AG04449 (cell line): ENCODE measurements at regions not wholly inside any gene's neighbourhood (a gene's known extent, or its start where the extent isn't known, plus 50 kb on each side); places are given as distances from the start of the nearest gene placed in this dataset.
"Not testable (repeated sequence)": the region's sequence is repeated elsewhere in the genome, so short reads cannot be mapped to it uniquely, and the experiment has no call there.

Experiments
- CTCF ChIA-PET: fragments of 350-600 bp; formaldehyde crosslinking; extraction: SDS; loops from one replicate; lab custom pipeline; 2021; ENCODE audit warnings: antibody characterized with exemption; lab: Yijun Ruan, JAX
- POLR2A ChIA-PET: fragments of 400-600, 350-600 bp; formaldehyde crosslinking; extraction: SDS; loops from one replicate; lab custom pipeline; 2020; ENCODE audit warnings: antibody characterized with exemption, inconsistent platforms; lab: Yijun Ruan, JAX
- DNase-seq: peaks from one replicate; pipeline ENCODE4 v3.0.0-alpha.2; 2010; ENCODE audit warnings: low read depth, low spot score
- H3K4me3 ChIP-seq: 2 replicates; pipeline ENCODE4 v1.5.1; 2011; ENCODE audit warnings: low read depth, mild to moderate bottlenecking, control low read depth, low read length
- TF ChIP-seq, protein P1 (sequence below): IDR thresholded peaks from one replicate; pipeline ENCODE4 v1.5.1; 2011; ENCODE audit warnings: mild to moderate bottlenecking, moderate library complexity, low read length, control low read depth, inconsistent platforms; ENCODE audit not compliant: insufficient read depth; ENCODE audit errors: missing control alignments

DNA sequence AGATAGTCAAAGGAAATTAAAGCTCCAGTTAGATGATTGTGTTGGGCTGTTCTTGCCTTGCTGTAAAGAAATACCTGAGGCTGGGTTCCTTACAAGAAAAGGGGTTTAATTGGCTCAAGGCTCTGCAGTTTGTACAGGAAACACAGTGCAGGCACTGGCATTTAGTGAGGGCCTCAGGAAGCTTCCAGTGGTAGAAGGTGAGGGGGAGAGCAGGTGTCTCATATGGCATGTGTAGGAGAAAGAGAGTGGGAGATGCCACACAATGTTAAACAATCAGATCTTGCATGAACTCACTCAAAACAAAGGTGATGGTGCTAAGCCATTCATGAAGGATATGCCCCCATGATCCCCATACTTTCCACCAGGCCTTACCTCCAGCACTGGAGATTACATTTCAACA, 493.5 kb upstream of the IMPG1 start:
- ChIA-PET CTCF (no interaction called here), POLR2A (no interaction called here)
- no peak overlapping the region for H3K4me3 ChIP-seq
- DNase-seq, result no peak
- TF ChIP-seq, protein P1, sequence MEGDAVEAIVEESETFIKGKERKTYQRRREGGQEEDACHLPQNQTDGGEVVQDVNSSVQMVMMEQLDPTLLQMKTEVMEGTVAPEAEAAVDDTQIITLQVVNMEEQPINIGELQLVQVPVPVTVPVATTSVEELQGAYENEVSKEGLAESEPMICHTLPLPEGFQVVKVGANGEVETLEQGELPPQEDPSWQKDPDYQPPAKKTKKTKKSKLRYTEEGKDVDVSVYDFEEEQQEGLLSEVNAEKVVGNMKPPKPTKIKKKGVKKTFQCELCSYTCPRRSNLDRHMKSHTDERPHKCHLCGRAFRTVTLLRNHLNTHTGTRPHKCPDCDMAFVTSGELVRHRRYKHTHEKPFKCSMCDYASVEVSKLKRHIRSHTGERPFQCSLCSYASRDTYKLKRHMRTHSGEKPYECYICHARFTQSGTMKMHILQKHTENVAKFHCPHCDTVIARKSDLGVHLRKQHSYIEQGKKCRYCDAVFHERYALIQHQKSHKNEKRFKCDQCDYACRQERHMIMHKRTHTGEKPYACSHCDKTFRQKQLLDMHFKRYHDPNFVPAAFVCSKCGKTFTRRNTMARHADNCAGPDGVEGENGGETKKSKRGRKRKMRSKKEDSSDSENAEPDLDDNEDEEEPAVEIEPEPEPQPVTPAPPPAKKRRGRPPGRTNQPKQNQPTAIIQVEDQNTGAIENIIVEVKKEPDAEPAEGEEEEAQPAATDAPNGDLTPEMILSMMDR, result no peak

DNA sequence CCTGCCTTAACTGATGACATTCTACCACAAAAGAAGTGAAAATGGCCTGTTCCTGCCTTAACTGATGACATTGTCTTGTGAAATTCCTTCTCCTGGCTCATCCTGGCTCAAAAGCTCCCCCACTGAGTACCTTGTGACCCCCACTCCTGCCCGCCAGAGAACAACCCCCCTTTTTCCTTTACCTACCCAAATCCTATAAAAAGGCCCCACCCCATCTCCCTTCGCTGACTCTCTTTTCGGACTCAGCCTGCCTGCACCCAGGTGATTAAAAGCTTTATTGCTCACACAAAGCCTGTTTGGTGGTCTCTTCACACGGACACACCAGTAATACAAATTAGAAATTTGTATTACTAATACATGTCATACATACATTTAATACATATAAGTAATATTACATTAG, 489.9 kb upstream of the IMPG1 start:
- CTCF ChIA-PET, DNase-seq, H3K4me3 ChIP-seq, POLR2A ChIA-PET: not testable (repeated sequence)

DNA sequence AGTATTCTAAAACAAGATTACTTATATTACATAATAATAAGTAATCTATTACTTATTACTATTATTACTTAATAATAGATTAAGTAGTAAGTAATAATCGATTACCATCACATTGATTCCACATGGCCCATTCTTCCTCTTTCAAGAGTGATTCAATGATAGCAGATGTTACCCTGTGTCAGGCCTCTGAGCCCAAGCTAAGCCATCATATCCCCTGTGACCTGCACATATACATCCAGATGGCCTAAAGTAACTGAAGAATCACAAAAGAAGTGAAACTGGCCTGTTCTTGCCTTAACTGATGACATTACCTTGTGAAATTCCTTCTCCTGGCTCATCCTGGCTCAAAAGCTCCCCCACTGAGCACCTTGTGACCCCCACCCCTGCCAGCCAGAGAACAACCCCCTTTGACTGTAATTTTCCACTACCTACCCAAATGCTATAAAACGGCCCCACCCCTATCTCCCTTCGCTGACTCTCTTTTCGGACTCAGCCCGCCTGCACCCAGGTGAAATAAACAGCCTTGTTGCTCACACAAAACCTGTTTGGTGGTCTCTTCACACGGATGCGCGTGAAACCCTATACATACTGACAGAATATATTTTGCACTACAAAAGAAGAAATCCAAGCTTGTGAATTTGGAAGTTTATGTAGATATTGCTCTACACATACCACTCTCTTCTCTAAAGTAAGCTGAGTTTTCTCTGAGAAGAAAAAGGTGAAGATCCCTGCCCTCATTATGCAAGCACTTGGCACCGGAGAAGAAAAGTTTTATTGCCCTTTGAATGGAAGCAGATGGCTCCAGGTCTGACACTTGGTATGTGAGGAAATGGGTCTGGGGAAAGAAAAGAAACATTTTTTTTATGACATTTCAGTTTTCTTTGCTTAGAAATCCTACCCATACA, 488.6 kb upstream of the IMPG1 start:
- CTCF ChIA-PET, H3K4me3 ChIP-seq, POLR2A ChIA-PET, DNase-seq: not testable (repeated sequence)

DNA sequence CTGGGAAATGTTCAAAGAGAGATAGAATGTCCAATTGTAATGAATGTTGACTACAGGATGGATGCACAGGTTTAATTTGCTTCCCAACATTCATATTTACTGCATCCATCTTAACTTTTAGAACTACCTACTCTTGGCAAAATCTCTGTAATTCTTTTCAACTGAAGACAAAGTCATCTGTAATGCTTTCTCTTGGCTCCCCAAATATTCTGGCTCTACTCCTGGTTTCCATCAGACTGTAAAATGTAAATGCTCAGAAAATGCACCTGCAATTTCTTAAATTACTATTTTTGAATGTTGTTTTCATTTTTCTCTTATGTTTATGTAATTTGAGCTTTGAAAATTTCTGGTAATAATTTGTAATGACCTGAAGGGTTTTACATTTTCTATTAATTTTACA, 480.8 kb upstream of the IMPG1 start:
- POLR2A ChIA-PET, result no interaction called here
- TF ChIP-seq, protein P1, result no peak
- CTCF ChIA-PET, result no interaction called here
- no peak for DNase-seq
- no peak overlapping the region for H3K4me3 ChIP-seq

DNA sequence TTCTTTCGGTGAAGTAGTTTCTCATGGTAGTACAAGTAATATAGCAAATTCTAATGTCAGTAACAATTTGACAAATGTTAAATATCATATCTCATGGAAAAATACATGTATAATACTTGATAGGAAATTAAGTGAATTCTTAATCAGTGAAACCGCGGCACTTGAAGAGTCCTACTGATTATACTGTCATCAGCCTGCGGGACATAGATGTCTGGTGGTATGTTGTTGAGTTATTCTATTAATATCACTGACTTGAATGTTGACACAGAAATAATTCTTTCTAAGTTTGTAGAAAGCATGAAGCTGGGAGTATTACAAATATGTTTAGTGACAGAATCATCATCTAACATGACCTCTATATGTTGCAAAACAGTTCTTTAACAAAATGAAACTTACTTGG, 479.8 kb upstream of the IMPG1 start:
- CTCF ChIA-PET, result no interaction called here
- POLR2A ChIA-PET, result no interaction called here
- TF ChIP-seq, protein P1, result no peak

DNA sequence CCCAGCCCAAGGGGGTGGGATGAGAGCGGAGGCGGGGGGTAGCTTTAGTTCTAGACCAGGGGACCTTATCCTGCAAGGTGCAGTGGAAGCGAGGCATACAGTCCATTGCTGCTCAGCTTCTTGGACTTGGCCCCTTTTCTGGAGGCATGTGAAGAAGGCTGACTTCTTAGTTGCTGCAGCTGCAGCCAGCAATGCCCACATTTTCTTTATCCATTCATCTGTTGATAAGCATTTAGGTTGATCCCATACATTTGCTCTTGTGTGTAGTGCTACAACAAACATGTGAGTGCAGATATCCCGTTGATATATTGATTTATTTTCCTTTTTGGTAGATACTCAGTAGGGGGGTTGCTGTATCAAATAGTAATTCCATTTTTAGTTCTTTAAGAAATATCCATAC, 461.2 kb upstream of the IMPG1 start:
- no peak overlapping the region for H3K4me3 ChIP-seq
- POLR2A ChIA-PET, result no interaction called here
- CTCF ChIA-PET, result no interaction called here
- TF ChIP-seq, protein P1, result no peak
- no peak for DNase-seq

More for the DNA sequence above, 479.8 kb upstream of the IMPG1 start:
- no peak overlapping the region for H3K4me3 ChIP-seq
- no peak for DNase-seq

DNA sequence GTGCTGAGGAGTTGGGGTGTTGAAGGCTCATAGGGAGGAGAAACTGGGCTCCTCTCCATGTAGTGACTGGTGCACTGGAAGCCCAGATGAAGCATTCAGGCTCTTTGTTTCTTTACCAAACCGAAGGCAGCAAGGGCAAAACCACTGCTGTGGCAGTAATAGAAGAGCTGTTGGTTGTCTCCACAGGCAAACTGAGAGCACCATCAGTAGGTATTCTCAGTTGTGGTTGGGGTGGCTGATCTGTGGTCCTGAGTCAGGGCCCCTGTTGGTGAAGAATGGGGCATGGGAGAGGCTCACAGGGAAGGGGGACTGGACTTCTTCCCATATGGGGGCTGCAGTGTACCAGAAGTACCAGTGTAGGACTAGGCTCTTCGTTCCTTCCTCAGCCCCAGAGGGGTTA, 460.2 kb upstream of the IMPG1 start:
- POLR2A ChIA-PET, result no interaction called here
- CTCF ChIA-PET, result no interaction called here

More for the DNA sequence above, 460.2 kb upstream of the IMPG1 start:
- no peak for DNase-seq
- TF ChIP-seq, protein P1, result no peak
- no peak overlapping the region for H3K4me3 ChIP-seq
